ENCODE measurements at regions not wholly inside any gene's neighbourhood (a gene's known extent, or its start where the extent isn't known, plus 50 kb on each side); places are given as distances from the start of the nearest gene placed in this dataset.

DNA sequence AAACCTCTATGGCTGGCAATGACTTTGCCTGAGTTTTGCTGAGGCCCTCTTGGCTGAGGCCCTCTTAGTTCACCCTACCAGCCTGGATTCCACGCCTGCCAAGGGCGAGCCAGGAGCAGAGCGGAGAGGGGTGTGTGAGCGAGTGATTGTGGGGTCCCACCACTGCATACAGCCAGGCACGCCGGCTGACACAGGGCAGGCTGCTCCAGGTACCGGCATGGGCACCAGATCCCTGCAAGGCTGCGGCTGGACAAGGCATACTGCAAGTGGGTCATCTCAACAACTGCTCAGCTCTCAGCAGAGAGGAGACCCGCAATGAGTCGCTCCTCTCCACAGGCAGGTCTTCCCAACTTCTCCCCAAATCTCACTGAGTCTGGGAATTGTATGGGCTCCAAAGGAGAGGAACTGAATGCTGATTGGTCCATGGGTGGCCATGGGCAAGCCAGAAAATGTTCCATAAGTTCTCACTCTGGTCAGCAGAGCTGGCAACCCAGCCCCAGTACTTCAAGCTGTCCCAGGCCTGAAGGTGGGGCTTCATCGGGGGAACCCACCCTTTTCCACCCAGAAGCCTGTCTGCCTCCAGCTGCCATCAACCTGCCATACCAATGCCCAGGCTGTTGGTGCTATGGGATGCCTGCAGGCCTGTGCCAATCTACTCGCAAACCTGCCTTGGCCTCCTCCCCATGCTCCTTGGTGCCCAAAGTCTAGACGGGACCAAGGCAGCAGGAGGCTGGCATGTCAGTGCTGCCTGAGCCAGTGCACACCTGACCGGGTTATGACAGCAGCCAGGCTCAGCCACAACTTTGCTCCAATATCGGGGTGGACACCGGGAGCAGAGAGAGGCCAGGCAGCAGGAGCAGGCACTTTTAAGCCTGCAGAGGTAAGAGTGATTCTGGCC lies 1273.6 kb upstream of the GBE1 start:
- DNase-seq (ENCODE audit: low read depth in 1 of 2, low spot score in 1 of 2): no peak
- Histone ChIP-seq H3K27me3 (ENCODE audit: insufficient read depth, poor library complexity, severe bottlenecking) (no peaks in the 10 kb centered on the region), H3K4me3 (replicated peaks; ENCODE audit: insufficient read depth, low read length) (no peak overlapping the region), H3K27ac (replicated peaks) (no peak overlapping the region)
- no peak for TF ChIP-seq SPI1 (IDR thresholded peaks at IDR 0.05; ENCODE audit: borderline replicate concordance, low read depth)
- no peak for TF ChIP-seq GABPA (IDR thresholded peaks at IDR 0.05; ENCODE audit: low read depth)
- TF ChIP-seq POLR2AphosphoS5 (IDR thresholded peaks at IDR 0.05; ENCODE audit: low read depth): no peak
- TF ChIP-seq REST (IDR thresholded peaks at IDR 0.05; ENCODE audit: insufficient replicate concordance, low read depth): no peak
- TF ChIP-seq, protein P1, sequence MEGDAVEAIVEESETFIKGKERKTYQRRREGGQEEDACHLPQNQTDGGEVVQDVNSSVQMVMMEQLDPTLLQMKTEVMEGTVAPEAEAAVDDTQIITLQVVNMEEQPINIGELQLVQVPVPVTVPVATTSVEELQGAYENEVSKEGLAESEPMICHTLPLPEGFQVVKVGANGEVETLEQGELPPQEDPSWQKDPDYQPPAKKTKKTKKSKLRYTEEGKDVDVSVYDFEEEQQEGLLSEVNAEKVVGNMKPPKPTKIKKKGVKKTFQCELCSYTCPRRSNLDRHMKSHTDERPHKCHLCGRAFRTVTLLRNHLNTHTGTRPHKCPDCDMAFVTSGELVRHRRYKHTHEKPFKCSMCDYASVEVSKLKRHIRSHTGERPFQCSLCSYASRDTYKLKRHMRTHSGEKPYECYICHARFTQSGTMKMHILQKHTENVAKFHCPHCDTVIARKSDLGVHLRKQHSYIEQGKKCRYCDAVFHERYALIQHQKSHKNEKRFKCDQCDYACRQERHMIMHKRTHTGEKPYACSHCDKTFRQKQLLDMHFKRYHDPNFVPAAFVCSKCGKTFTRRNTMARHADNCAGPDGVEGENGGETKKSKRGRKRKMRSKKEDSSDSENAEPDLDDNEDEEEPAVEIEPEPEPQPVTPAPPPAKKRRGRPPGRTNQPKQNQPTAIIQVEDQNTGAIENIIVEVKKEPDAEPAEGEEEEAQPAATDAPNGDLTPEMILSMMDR (IDR thresholded peaks at IDR 0.05; ENCODE audit: insufficient read depth, low read length): no peak

- Histone ChIP-seq H3K27ac (replicated peaks) (no peak overlapping the region), H3K4me3 (replicated peaks; ENCODE audit: insufficient read depth, low read length) (no peak overlapping the region), H3K27me3 (ENCODE audit: insufficient read depth, poor library complexity, severe bottlenecking) (no peaks in the 10 kb centered on the region)
- TF ChIP-seq, protein P1 (IDR thresholded peaks at IDR 0.05; ENCODE audit: insufficient read depth, low read length): no peak
- TF ChIP-seq GABPA (IDR thresholded peaks at IDR 0.05; ENCODE audit: low read depth): no peak
- TF ChIP-seq POLR2AphosphoS5 (IDR thresholded peaks at IDR 0.05; ENCODE audit: low read depth): no peak
- no peak for TF ChIP-seq REST (IDR thresholded peaks at IDR 0.05; ENCODE audit: insufficient replicate concordance, low read depth)
- no peak for TF ChIP-seq SPI1 (IDR thresholded peaks at IDR 0.05; ENCODE audit: borderline replicate concordance, low read depth)
- DNase-seq (ENCODE audit: low read depth in 1 of 2, low spot score in 1 of 2): no peak
Observed at GRCh38 chr3:83033133-83033532, 1271.7 kb upstream of the GBE1 start.

DNA sequence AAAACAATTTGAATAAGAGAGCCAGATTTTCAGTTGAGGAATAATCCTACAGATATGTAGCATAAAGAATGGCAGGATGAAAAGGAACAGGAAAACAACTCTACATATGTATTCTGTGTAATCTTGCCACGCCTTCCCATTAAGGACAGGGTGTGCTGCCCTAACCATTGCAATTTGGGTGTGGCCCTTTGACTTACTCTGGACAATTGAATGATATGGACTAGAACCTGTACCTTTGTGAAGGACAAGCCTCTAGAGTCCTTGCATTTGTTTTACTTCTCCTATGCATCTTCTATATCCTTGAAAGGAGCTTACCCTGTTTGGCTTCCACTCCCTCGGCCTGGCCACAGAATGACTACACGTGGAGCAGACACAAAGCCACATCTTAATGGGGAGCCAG lies 1261.6 kb upstream of the GBE1 start:
- H3K27me3 ChIP-seq (ENCODE audit: insufficient read depth, poor library complexity, severe bottlenecking): no peaks in the 10 kb centered on the region
- no peak for TF ChIP-seq POLR2AphosphoS5 (IDR thresholded peaks at IDR 0.05; ENCODE audit: low read depth)
- TF ChIP-seq GABPA (IDR thresholded peaks at IDR 0.05; ENCODE audit: low read depth): no peak
- no peak for TF ChIP-seq SPI1 (IDR thresholded peaks at IDR 0.05; ENCODE audit: borderline replicate concordance, low read depth)
- TF ChIP-seq REST (IDR thresholded peaks at IDR 0.05; ENCODE audit: insufficient replicate concordance, low read depth): no peak
- TF ChIP-seq, protein P1 (IDR thresholded peaks at IDR 0.05; ENCODE audit: insufficient read depth, low read length): no peak
- no peak overlapping the region for H3K4me3 ChIP-seq (replicated peaks; ENCODE audit: insufficient read depth, low read length)
- H3K27ac ChIP-seq (replicated peaks): no peak overlapping the region
- no peak for DNase-seq (ENCODE audit: low read depth in 1 of 2, low spot score in 1 of 2)

All from HL-60 (cell line).